Activated T-cell treated with anti-CD3 and anti-CD28 coated beads, Interleukin-2, amount 50 U/mL, for 72 hours (primary cell): ENCODE measurements at regions not wholly inside any gene's neighbourhood (a gene's known extent, or its start where the extent isn't known, plus 50 kb on each side); places are given as distances from the start of the nearest gene placed in this dataset.
A peak's percentile ranks its signal among the peaks of the same experiment; 100 is the strongest.
"Not testable (repeated sequence)": the region's sequence is repeated elsewhere in the genome, so short reads cannot be mapped to it uniquely, and the experiment has no call there.

Experiments
- ATAC-seq, 2 donors: fragments of 150-1000 bp; cut with Tn5 transposase; replicated peaks in 1 of 2; 2 replicates each; pipeline ENCODE4 v1.10.0; 2021; ENCODE audit warnings: moderate library complexity in 2 of 2, mild to moderate bottlenecking in 1 of 2
- DNase-seq, 2 donors: peaks; one replicate each; pipeline ENCODE4 v3.0.0; 2021 to 2022; ENCODE audit warnings: mixed read lengths in 1 of 2
- H3K27ac Mint-ChIP-seq: one replicate; pipeline ENCODE4 v1.8.0; 2022; ENCODE audit warnings: mild to moderate bottlenecking, moderate library complexity, mixed read lengths
- H3K27me3 Mint-ChIP-seq: one replicate; pipeline ENCODE4 v1.8.0; 2022; ENCODE audit warnings: low read depth, mixed read lengths
- H3K36me3 Mint-ChIP-seq, 2 donors: one replicate each; pipeline ENCODE4 v1.8.0; 2022; ENCODE audit warnings: mixed read lengths in 2 of 2, mild to moderate bottlenecking in 1 of 2; ENCODE audit not compliant: insufficient read depth in 2 of 2
- H3K4me1 Mint-ChIP-seq: one replicate; pipeline ENCODE4 v1.8.0; 2022; ENCODE audit warnings: low read depth, mixed read lengths
- H3K4me3 Mint-ChIP-seq, 2 donors: one replicate each; pipeline ENCODE4 v1.8.0; 2022; ENCODE audit warnings: mild to moderate bottlenecking in 2 of 2, mixed read lengths in 2 of 2, moderate library complexity in 2 of 2
- H3K9me3 Mint-ChIP-seq, 2 donors: one replicate each; pipeline ENCODE4 v1.8.0; 2022; ENCODE audit warnings: mixed read lengths in 2 of 2

DNA sequence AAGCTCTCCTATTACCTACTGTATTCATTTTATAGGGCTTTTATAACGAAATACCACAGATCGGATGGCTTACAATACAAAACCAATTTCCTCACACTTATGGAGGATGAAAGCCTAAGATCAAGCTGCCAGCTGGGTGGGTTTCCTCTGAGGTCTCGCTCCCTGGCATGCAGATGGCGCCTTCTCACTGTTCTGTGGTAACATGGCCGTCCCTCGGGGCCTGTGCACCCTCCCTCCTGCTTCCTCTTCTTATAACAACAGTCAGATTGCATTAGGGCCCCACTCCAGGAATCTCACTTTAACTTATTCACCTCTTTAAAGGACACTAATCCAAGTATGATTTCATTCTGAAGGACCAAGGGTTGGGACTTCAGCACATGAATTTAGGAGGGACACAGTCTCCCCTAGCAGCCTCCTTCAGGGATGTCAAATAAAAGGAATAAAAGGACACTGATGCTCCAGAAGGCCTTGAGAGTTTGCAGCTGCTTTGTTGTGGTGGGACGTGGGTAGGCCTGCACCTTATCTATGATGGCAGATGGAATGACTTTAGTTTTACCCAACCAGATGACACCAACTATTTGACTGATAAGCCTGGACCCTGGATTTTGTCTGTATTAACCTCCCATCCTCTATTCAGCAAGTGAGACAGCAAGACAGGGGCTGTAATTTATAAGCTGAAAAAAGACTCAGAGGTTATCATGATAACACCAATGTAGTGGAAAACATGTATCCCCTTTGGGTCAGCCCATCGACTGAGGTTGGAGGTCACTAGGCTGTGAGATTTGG lies 455.3 kb downstream of the TMEM121 start:
- H3K9me3 Mint-ChIP-seq, H3K36me3 Mint-ChIP-seq, DNase-seq, H3K27me3 Mint-ChIP-seq, ATAC-seq: not testable (repeated sequence)
- Mint-ChIP-seq H3K27ac (peak overlapping the region; percentile 48), H3K4me1 (peaks cover 51% of the 10 kb centered on the region), H3K4me3 (peak overlapping the region in 1 of 2 donors; percentile 19)

DNA sequence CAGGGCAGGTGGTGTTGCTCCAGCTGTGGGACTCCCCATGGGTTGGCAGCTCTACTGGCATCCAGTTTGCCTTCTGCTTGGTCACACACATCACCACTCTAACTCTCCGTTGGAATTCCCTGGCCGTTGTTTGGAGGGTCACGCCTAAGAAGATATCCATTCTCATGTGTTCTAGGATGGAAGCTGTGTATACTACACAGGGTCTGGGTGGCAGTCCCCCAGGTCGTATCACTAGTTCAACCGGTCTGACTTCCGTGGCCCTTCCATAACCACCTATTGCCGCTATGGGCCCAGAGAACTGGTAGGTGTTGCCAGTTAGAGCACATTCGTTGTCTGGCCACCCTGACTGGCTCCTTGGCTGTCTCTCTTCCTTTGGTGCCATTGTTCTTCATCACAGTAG lies 456.3 kb downstream of the TMEM121 start:
- no peak overlapping the region for H3K27ac Mint-ChIP-seq
- H3K9me3 Mint-ChIP-seq, result peaks cover 0 to 5% of the 10 kb centered on the region in 2 donors
- ATAC-seq, result no peak
- DNase-seq, result no peak
- no peak overlapping the region for H3K4me3 Mint-ChIP-seq
- H3K4me1 Mint-ChIP-seq, result peaks cover 61% of the 10 kb centered on the region
- no peaks in the 10 kb centered on the region for H3K27me3 Mint-ChIP-seq
- no peaks in the 10 kb centered on the region for H3K36me3 Mint-ChIP-seq

DNA sequence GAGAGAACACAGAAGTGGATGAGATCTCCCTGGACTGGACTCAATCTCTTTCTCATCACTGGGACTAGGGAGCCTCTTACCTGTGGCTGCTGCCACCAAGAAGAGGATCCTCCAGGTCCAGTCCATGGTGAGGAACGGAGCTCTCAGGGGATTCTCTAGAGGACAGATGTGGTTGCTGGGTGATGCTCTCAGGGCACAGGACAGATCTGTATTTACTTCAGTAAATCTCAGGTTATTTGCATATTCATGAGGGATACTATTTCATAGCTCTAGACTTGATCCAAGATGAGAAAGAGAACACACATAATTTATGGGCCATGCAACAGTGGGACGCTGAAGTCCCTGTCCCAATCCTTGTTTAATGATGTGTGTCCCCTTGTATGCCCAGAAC lies 460.5 kb downstream of the TMEM121 start:
- Mint-ChIP-seq H3K4me3 (peak overlapping the region; percentile 43 to 73), H3K4me1 (peaks cover 66% of the 10 kb centered on the region), H3K36me3 (no peaks in the 10 kb centered on the region)

DNA sequence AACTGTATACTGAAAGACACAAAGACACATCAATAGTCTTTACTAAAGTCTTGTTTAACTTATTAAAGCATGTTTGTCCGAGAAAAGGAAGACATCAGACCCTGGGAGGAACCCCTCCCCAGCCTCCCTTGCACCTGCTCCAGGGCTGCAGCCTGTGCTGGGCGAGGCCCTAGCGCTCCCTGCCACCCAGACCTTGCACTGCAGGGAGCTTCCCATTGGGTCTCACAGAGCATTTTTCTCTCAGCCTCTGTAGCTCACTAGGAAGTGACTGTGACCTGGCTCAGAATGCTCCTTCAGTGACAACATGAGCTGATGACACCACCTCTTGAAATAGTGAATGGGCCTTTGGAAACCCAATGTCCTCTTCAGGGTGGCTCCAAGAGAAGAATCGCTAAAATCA lies 461.2 kb downstream of the TMEM121 start:
- peak in 1 of 2 donors; percentile 20 for ATAC-seq
- Mint-ChIP-seq H3K36me3 (no peaks in the 10 kb centered on the region), H3K27ac (no peak overlapping the region)

More for the DNA sequence above, 460.5 kb downstream of the TMEM121 start:
- Mint-ChIP-seq H3K27me3 (no peaks in the 10 kb centered on the region), H3K9me3 (no peaks in the 10 kb centered on the region), H3K27ac (no peak overlapping the region)
- ATAC-seq (peak in 1 of 2 donors; percentile 1), DNase-seq (no peak)

DNA sequence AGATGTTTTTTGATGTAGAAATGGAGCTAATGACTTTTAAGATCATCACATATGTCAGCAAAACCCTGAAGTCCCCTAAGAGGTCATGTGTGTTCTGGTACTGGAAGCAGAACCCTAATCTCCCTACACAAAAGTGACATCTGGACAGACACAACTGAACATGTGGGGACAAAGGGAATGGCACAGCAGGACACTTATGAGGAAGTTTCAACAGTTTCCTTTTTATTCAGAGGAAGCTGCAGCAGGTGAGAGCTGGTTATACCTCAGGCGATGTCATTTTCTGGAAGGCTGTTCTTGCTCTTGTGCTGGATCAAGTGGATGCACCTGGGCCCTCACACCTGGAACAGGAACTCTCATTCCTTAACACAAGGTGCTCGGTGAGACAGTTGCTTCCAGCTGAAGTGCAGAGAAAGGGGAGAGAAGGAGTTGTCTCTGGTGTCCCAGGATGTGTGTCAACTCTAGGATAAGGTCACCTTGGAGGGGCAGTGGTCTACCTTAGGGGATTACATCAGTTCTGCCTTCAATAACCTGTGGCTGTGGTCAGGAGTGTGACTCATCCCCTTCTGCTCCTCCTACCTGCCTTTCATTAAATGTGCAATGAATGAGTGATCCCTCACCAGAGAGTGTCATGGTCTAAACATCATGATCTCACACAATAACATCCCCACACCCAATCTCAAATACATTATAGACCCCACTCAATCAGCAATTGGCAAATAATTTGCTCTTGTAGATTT lies 463.4 kb downstream of the TMEM121 start:
- DNase-seq (peak; percentile 68 to 76), ATAC-seq (peak; percentile 91 to 93)
- no peaks in the 10 kb centered on the region for H3K36me3 Mint-ChIP-seq
- no peaks in the 10 kb centered on the region for H3K27me3 Mint-ChIP-seq
- peaks cover 66% of the 10 kb centered on the region for H3K4me1 Mint-ChIP-seq
- H3K27ac Mint-ChIP-seq, result peak overlapping the region; percentile 6
- H3K9me3 Mint-ChIP-seq, result no peaks in the 10 kb centered on the region
- peak overlapping the region in 1 of 2 donors; percentile 29 for H3K4me3 Mint-ChIP-seq

More for the DNA sequence above, 461.2 kb downstream of the TMEM121 start:
- H3K4me1 Mint-ChIP-seq, result peaks cover 64% of the 10 kb centered on the region
- DNase-seq, result no peak
- peak overlapping the region in 1 of 2 donors; percentile 73 for H3K4me3 Mint-ChIP-seq
- H3K27me3 Mint-ChIP-seq, result no peaks in the 10 kb centered on the region
- H3K9me3 Mint-ChIP-seq, result no peaks in the 10 kb centered on the region

DNA sequence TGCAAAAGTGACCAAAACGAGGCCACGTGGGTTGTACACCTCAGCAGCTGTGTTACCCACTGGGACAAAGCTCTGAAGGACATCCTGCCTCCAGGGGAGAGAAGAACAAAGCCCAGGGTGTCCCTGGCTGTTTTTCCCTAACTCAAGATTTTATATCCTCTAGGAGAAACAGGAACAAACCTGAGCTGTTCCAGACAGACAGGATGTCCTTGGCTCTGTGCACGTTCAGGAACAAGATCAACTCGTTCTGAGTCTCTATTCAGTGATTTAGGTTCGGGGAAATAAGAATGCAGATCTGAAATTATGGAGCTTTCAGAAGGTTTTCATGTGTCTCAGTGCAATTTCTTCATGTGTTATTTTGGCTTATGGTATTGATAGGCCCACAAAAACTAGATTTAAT lies 465.3 kb downstream of the TMEM121 start:
- H3K36me3 Mint-ChIP-seq, H3K9me3 Mint-ChIP-seq, DNase-seq, ATAC-seq, H3K27me3 Mint-ChIP-seq, H3K27ac Mint-ChIP-seq, H3K4me3 Mint-ChIP-seq: not testable (repeated sequence)
- peaks cover 58% of the 10 kb centered on the region for H3K4me1 Mint-ChIP-seq

DNA sequence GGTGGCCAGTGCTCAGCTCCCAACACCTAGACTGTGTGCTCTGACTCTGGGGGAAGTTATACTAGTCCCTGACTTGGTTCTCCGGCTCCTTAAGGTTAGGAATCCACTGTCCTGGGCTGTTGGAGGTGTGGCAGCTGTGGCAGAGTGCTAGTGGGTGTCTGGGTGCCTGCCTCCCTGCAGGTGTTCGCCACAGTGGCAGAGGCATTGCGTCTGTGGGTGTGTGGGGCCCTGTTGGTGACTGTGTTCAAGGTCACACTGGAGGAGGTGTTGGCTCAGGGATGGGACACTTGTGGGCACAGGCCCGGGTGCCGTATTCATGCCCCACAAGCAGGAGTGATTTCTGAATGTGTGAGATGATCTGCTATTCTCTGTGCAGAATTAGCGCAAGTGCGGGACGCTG lies 467.4 kb downstream of the TMEM121 start:
- peaks cover 46% of the 10 kb centered on the region for H3K4me1 Mint-ChIP-seq
- DNase-seq (no peak), ATAC-seq (no peak)
- no peaks in the 10 kb centered on the region for H3K36me3 Mint-ChIP-seq
- H3K4me3 Mint-ChIP-seq, result no peak overlapping the region
- no peaks in the 10 kb centered on the region for H3K9me3 Mint-ChIP-seq
- H3K27me3 Mint-ChIP-seq, result no peaks in the 10 kb centered on the region
- H3K27ac Mint-ChIP-seq, result no peak overlapping the region

DNA sequence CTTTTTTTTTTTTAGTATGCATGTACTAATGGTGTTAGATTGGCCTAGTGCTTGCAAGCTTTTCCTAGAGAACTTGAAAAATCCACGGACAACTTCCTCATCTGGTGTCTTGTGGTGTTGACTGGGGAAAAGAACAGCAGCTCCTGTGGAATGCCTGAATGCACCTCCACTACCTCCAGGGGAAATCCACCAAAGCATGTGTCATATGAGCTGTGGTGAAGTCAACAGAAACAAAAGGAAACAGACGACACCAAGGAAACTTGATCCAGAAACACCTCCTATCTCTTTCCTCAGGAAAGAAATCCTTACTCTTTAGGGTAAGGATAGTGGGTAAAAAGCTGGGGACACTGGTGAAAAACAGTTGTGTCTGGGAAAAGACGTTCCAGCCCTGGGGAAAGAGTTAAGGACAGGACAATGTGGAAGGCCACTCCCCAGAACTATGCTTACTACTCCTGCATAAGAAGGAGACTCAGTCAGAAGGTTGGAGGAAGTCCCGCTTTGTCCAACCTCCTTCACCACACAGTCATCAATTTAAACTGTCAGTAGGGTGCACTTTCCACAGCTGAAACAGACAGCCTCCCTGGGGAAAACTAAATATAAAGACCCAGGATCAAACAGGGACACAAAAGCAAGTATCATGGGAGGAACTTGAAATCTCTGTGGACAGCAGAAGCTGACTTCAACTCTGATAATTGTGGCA lies 468.8 kb downstream of the TMEM121 start:
- H3K9me3 Mint-ChIP-seq, H3K27me3 Mint-ChIP-seq, DNase-seq, H3K27ac Mint-ChIP-seq, H3K4me3 Mint-ChIP-seq, ATAC-seq, H3K36me3 Mint-ChIP-seq: not testable (repeated sequence)
- peaks cover 42% of the 10 kb centered on the region for H3K4me1 Mint-ChIP-seq

DNA sequence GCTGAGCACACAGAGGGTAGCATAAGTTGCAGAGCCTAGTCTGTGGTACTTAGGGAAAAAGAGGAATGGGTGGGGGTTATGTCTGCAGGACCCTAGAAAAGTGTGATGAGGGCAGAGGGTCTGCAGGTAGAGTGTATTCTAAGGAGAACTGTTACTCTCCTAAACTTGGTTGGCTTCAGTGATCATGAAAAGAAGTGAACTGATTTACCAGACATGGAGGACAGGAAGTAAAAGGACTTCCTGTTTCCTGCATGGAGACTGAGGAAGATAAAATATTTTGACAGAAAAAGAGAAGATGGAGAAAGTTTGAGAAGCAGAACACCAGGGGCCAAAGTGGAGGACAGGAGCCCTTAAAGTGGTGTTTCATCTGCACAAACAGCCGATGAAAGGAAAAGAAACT lies 472.2 kb downstream of the TMEM121 start:
- not testable (repeated sequence) for ATAC-seq, H3K9me3 Mint-ChIP-seq, DNase-seq, H3K36me3 Mint-ChIP-seq, H3K27me3 Mint-ChIP-seq
- H3K27ac Mint-ChIP-seq, result peak overlapping the region; percentile 38
- peak overlapping the region; percentile 59 to 69 for H3K4me3 Mint-ChIP-seq
- H3K4me1 Mint-ChIP-seq, result peaks cover 51% of the 10 kb centered on the region

DNA sequence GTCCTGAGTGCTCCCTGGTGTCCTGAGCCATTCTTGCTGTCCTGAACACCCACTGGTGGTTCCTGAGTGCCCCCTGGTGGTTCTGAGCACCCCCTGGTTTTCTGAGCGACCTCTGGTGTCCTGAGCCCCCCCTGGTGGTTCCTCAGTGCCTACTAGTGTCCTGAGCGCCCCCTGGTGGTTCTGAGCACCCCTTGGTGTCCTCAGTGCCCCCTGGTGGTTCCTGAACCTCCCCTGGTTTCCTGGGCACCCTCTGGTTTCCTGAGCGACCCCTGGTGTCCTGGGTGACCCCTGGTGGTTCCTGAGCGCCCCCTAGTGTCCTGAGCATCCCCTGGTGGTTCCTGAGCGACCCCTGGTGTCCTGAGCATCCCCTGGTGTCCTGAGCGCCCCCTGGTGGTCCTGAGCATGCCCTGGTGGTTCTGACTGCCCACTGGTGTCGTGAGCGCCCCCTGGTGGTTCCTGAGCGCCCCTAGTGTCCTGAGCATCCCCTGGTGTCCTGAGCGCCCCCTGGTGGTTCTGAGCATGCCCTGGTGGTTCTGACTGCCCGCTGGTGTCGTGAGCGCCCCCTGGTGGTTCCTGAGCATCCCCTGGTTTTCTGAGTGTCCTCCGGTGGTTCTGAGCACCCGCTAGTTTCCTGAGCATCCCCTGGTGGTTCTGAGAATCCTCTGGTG lies 473.1 kb downstream of the TMEM121 start:
- DNase-seq (peak; percentile 95 to 96), ATAC-seq (peak; percentile 86)
- Mint-ChIP-seq H3K4me3 (peak overlapping the region; percentile 50 to 69), H3K9me3 (no peaks in the 10 kb centered on the region), H3K36me3 (no peaks in the 10 kb centered on the region), H3K27me3 (no peaks in the 10 kb centered on the region), H3K27ac (peak overlapping the region; percentile 82), H3K4me1 (peaks cover 45% of the 10 kb centered on the region)

DNA sequence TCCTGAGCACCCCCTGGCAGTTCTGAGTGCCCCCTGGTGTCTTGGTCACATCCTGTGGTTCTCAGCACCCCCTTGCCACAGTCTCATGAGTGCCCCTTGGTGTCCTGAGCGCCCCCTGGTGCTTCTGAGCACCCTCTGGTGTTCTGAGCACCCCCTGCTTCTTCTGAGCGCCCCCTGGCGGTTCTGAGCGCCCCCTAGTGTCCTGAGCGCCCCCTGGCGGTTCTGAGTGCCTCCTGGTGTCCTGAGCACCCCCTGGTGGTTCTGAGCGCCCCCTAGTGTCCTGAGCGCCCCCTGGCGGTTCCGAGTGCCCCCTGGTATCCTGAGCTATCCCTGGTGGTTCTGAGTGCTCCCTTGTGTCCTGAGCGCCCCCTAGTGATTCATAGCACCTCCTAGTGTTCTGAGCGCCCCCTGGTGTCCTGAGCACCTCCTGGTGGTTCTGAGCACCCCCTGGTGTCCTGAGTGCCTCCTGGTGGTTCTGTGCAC lies 473.7 kb downstream of the TMEM121 start:
- H3K27me3 Mint-ChIP-seq, H3K36me3 Mint-ChIP-seq, H3K9me3 Mint-ChIP-seq, ATAC-seq, H3K4me3 Mint-ChIP-seq: not testable (repeated sequence)
- H3K27ac Mint-ChIP-seq, result peak overlapping the region; percentile 82
- peak; percentile 84 to 89 for DNase-seq
- peaks cover 45% of the 10 kb centered on the region for H3K4me1 Mint-ChIP-seq

DNA sequence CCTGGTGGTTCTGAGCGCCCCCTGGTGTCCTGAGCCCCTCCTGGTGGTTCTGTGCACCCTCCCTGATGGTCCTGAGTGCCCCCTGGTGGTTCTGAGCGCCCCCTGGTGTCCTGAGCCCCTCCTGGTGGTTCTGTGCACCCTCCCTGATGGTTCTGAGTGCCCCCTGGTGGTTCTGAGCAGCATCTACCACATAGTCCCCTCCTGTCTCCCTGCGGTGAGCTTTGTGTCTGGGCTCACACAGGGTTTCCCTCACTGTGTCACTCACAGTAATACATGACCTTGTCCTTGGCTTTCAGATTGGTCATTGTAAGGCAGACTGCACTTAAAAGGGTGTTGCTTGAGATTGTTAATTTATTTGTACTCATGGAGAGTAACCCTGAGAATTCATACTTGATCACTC lies 474.9 kb downstream of the TMEM121 start:
- DNase-seq (peak; percentile 58 to 62), ATAC-seq (peak; percentile 40 to 43)
- H3K9me3 Mint-ChIP-seq, H3K36me3 Mint-ChIP-seq, H3K27me3 Mint-ChIP-seq: not testable (repeated sequence)
- peak overlapping the region; percentile 51 for H3K27ac Mint-ChIP-seq
- peaks cover 52% of the 10 kb centered on the region for H3K4me1 Mint-ChIP-seq
- peak overlapping the region in 1 of 2 donors; percentile 59 for H3K4me3 Mint-ChIP-seq
